SU-DHL-6 (cell line): ENCODE measurements at regions not wholly inside any gene's neighbourhood (a gene's known extent, or its start where the extent isn't known, plus 50 kb on each side); places are given as distances from the start of the nearest gene placed in this dataset.

Experiments
- H2AFZ ChIP-seq: fragments of 200-600 bp; sonication (generic); 2 replicates; pipeline ENCODE4 v1.6.1; 2014; ENCODE audit warnings: low read depth, mild to moderate bottlenecking, moderate library complexity, mixed read lengths, antibody characterized with exemption, low read length; ENCODE audit not compliant: severe bottlenecking
- H3F3A ChIP-seq: fragments of 200-600 bp; shearing (Covaris generic); 2 replicates; pipeline ENCODE4 v1.6.0; 2016; ENCODE audit warnings: antibody characterized with exemption, mild to moderate bottlenecking; ENCODE audit not compliant: insufficient read depth
- H3K27ac ChIP-seq: fragments of 200-600 bp; sonication (generic); 2 replicates; pipeline ENCODE4 v1.5.1; 2016; ENCODE audit warnings: low read depth, mild to moderate bottlenecking, low read length, moderate library complexity, mixed read lengths
- H3K27me3 ChIP-seq: fragments of 200-600 bp; sonication (generic), shearing (Covaris generic); 2 replicates; pipeline ENCODE4 v1.6.0; 2014; ENCODE audit warnings: mild to moderate bottlenecking, low read length
- H3K36me3 ChIP-seq: fragments of 200-600 bp; sonication (generic); 2 replicates; pipeline ENCODE4 v1.6.1; 2014; ENCODE audit warnings: mild to moderate bottlenecking, low read length, mixed read lengths
- H3K4me2 ChIP-seq: fragments of 300-600, 200-600 bp; shearing (Covaris generic), sonication (generic); 2 replicates; pipeline ENCODE4 v1.6.0; 2014; ENCODE audit warnings: low read length, low read depth, mild to moderate bottlenecking; ENCODE audit not compliant: poor library complexity, severe bottlenecking
- H3K4me3 ChIP-seq: fragments of 200-600 bp; sonication (generic); 2 replicates; pipeline ENCODE4 v1.5.1; 2014; ENCODE audit warnings: antibody characterized with exemption, low read length, mild to moderate bottlenecking, mixed read lengths; ENCODE audit not compliant: insufficient read depth, poor library complexity, severe bottlenecking
- H3K79me2 ChIP-seq: fragments of 200-600 bp; sonication (generic); 2 replicates; pipeline ENCODE4 v1.6.1; 2014; ENCODE audit warnings: mild to moderate bottlenecking, low read length, moderate library complexity; ENCODE audit not compliant: insufficient read depth
- H3K9ac ChIP-seq: fragments of 200-600 bp; sonication (generic); 2 replicates; pipeline ENCODE4 v1.7.0; 2014; ENCODE audit warnings: mild to moderate bottlenecking, low read length
- H3K9me2 ChIP-seq: fragments of 200-600 bp; sonication (generic); replicated peaks from 2 replicates; pipeline ENCODE4 v1.6.1; 2014; ENCODE audit warnings: low read length; ENCODE audit not compliant: insufficient read depth
- H3K9me3 ChIP-seq: fragments of 200-600 bp; sonication (generic); 2 replicates; pipeline ENCODE4 v1.6.1; 2014; ENCODE audit warnings: low read length, mixed read lengths; ENCODE audit not compliant: insufficient read depth
- H4K20me1 ChIP-seq: fragments of 200-600 bp; sonication (generic); 2 replicates; pipeline ENCODE4 v1.6.1; 2014; ENCODE audit warnings: low read depth, mild to moderate bottlenecking, antibody characterized with exemption, low read length, moderate library complexity, mixed read lengths
- CTCF ChIP-seq: fragments of 200-600 bp; sonication (generic); IDR thresholded peaks from one replicate; pipeline ENCODE4 v1.5.1; 2017; ENCODE audit warnings: antibody characterized with exemption, mild to moderate bottlenecking, low read length, moderate library complexity; ENCODE audit not compliant: insufficient read depth, poor library complexity, severe bottlenecking
- EZH2phosphoT487 ChIP-seq: fragments of 200-600 bp; sonication (generic), shearing (Covaris generic); conservative IDR thresholded peaks from 2 replicates; pipeline ENCODE4 v1.6.1; 2018; ENCODE audit warnings: mild to moderate bottlenecking, antibody characterized with exemption, low read length, moderate library complexity, mixed read lengths

- no peak overlapping the region for H2AFZ ChIP-seq
- H3K79me2 ChIP-seq, result no peaks in the 10 kb centered on the region
- H3K36me3 ChIP-seq, result no peaks in the 10 kb centered on the region
- no peak overlapping the region for H3K9ac ChIP-seq
- TF ChIP-seq CTCF, result no peak
- H3F3A ChIP-seq, result no peaks in the 10 kb centered on the region
- H4K20me1 ChIP-seq, result no peaks in the 10 kb centered on the region
- H3K27ac ChIP-seq, result no peak overlapping the region
- H3K4me3 ChIP-seq, result no peak overlapping the region
- no peak overlapping the region for H3K4me2 ChIP-seq
- H3K9me2 ChIP-seq, result no peaks in the 10 kb centered on the region
- H3K9me3 ChIP-seq, result no peaks in the 10 kb centered on the region
- no peaks in the 10 kb centered on the region for H3K27me3 ChIP-seq
Measured at GRCh38 chr17:36696805-36697204, 95.4 kb downstream of the MRM1 start.

- TF ChIP-seq EZH2phosphoT487 (no peak), CTCF (no peak)
- H3K9ac ChIP-seq, result no peak overlapping the region
- H3K9me2 ChIP-seq, result no peaks in the 10 kb centered on the region
- H2AFZ ChIP-seq, result no peak overlapping the region
- H3K4me3 ChIP-seq, result no peak overlapping the region
- no peaks in the 10 kb centered on the region for H3F3A ChIP-seq
- H3K9me3 ChIP-seq, result no peaks in the 10 kb centered on the region
- H3K79me2 ChIP-seq, result no peaks in the 10 kb centered on the region
- no peak overlapping the region for H3K4me2 ChIP-seq
- no peaks in the 10 kb centered on the region for H4K20me1 ChIP-seq
- H3K36me3 ChIP-seq, result no peaks in the 10 kb centered on the region
- H3K27me3 ChIP-seq, result no peaks in the 10 kb centered on the region
- H3K27ac ChIP-seq, result no peak overlapping the region
Measured at GRCh38 chr17:36697903-36698530, 96.6 kb downstream of the MRM1 start.

GRCh38 chr17:36701429-36702099 is 100.2 kb downstream of the MRM1 start:
- H3K9ac ChIP-seq, result no peak overlapping the region
- no peaks in the 10 kb centered on the region for H3K36me3 ChIP-seq
- no peaks in the 10 kb centered on the region for H4K20me1 ChIP-seq
- no peaks in the 10 kb centered on the region for H3F3A ChIP-seq
- H3K27me3 ChIP-seq, result no peaks in the 10 kb centered on the region
- no peak overlapping the region for H2AFZ ChIP-seq
- no peaks in the 10 kb centered on the region for H3K79me2 ChIP-seq
- H3K4me3 ChIP-seq, result no peak overlapping the region
- no peak overlapping the region for H3K4me2 ChIP-seq
- no peak for TF ChIP-seq EZH2phosphoT487
- no peak for TF ChIP-seq CTCF
- no peaks in the 10 kb centered on the region for H3K9me2 ChIP-seq
- no peaks in the 10 kb centered on the region for H3K9me3 ChIP-seq
- no peak overlapping the region for H3K27ac ChIP-seq
